Colonic mucosa (tissue), 4 donors: ENCODE measurements at regions not wholly inside any gene's neighbourhood (a gene's known extent, or its start where the extent isn't known, plus 50 kb on each side); places are given as distances from the start of the nearest gene placed in this dataset.

Experiments used
- DNase-seq: peaks from one replicate; pipeline ENCODE4 v3.0.0-alpha.2; 2020
- H3K27ac ChIP-seq: fragments of 200-600 bp; one replicate; pipeline ENCODE4 v1.8.0; 2021
- H3K27me3 ChIP-seq: fragments of 200-600 bp; one replicate; pipeline ENCODE4 v1.8.0; 2021
- H3K36me3 ChIP-seq: fragments of 200-600 bp; one replicate; pipeline ENCODE4 v1.8.0; 2021
- H3K4me1 ChIP-seq: fragments of 200-600 bp; one replicate; pipeline ENCODE4 v1.8.0; 2021; ENCODE audit warnings: mild to moderate bottlenecking
- H3K4me3 ChIP-seq: fragments of 200-600 bp; one replicate; pipeline ENCODE4 v1.8.0; 2021
- H3K9ac ChIP-seq, 2 donors: one replicate each; pipeline ENCODE4 v1.7.0; 2013; ENCODE audit warnings: control low read depth in 2 of 2, low read depth in 2 of 2, low read length in 2 of 2
- H3K9me3 ChIP-seq: fragments of 200-600 bp; one replicate; pipeline ENCODE4 v1.8.0; 2021
- CTCF ChIP-seq: fragments of 200-600 bp; IDR thresholded peaks from one replicate; pipeline ENCODE4 v1.8.0; 2022; ENCODE audit warnings: antibody characterized with exemption, mild to moderate bottlenecking
- intact Hi-C: fragments of 100-400 bp; cut with DNase I; formaldehyde crosslinking; loops from one replicate; pipeline ENCODE4 v1.14.1; 2022
- donor health status: healthy.
- donor health status: DM: no; HTN: no; CAD: no.
- donor health status: DM: no; HTN: no; CAD: no.

DNA sequence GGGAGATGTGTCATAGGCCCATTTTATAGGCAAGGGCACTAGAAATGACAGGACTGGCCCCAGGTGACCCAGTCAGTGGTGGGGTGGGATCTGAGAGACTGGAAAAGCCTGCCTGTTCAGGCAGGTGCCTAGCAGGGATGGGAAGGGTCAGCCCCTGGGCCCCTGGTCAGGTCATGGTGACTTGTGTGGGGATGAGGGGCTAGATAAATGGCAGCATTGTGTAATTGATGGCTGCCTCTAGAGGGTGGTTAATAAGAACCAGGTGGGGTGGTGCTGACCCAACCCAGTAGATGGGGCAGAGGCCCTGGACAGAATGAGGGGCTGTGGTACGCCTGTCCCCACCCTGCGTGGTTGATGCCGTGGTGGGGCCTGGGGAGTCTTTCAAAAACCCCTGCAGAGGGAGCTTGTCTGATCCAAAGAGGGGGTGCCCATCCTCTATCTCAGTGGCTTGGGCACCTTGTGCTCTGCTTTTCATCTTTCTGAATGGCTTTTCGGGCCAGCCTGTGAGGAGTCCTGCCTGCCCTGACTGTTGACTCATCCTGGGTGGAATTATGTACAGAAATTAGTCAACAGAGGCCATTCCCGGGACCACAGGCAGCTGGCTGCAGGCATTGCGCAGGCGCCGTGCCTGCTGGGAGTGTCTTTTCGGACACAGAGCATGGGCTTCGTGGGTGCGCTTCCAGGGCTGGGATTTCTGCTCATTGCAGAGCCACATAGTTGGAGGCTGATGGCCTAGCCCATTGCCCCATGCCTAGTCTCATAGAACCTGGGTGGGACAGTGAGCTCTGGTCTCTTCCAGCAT is 93.6 kb upstream of the PITX1 start:
- intact Hi-C loops = no loop called here
- peak overlapping the region; percentile 57 for H3K27ac ChIP-seq

GRCh38 chr5:135126688-135127438 is 92.8 kb upstream of the PITX1 start:
- no peak for TF ChIP-seq CTCF
- H3K4me1 ChIP-seq = no peaks in the 10 kb centered on the region
- no peak overlapping the region for H3K4me3 ChIP-seq
- no peak overlapping the region for H3K9ac ChIP-seq
- H3K9me3 ChIP-seq = no peaks in the 10 kb centered on the region
- no peaks in the 10 kb centered on the region for H3K36me3 ChIP-seq
- DNase-seq = peak; percentile 77
- intact Hi-C loops = no loop called here
- H3K27ac ChIP-seq = no peak overlapping the region
- no peaks in the 10 kb centered on the region for H3K27me3 ChIP-seq

More for the DNA sequence above, 93.6 kb upstream of the PITX1 start:
- Histone ChIP-seq H3K9me3 (no peaks in the 10 kb centered on the region), H3K4me3 (no peak overlapping the region), H3K4me1 (no peaks in the 10 kb centered on the region), H3K9ac (no peak overlapping the region), H3K27me3 (no peaks in the 10 kb centered on the region), H3K36me3 (no peaks in the 10 kb centered on the region)
- DNase-seq = peak; percentile 82
- TF ChIP-seq CTCF = no peak

DNA sequence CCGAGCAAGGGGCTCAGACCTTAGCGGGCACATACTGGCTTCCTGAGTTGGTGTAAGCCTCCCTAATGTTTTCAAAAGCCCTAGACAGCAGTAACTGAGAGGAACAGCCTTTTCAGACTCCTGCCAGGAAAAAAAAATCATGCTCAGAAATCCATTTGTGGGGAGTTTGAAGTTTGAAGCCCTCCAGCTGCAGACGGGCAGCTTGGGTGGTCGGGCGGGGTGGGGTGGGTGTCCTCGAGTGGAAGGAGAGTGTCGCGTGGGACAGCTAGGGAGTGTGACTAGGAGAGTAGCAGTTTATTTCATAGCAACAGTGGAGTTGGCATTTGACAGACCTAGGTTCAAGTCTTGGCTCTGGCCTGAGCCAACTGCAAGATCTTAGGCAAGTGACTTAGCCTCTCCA is 90.7 kb upstream of the PITX1 start:
- intact Hi-C loops = no loop called here
- Histone ChIP-seq H3K9me3 (no peaks in the 10 kb centered on the region), H3K4me3 (no peak overlapping the region), H3K9ac (no peak overlapping the region), H3K36me3 (no peaks in the 10 kb centered on the region), H3K4me1 (no peaks in the 10 kb centered on the region), H3K27ac (no peak overlapping the region), H3K27me3 (no peaks in the 10 kb centered on the region)
- DNase-seq = no peak
- no peak for TF ChIP-seq CTCF

DNA sequence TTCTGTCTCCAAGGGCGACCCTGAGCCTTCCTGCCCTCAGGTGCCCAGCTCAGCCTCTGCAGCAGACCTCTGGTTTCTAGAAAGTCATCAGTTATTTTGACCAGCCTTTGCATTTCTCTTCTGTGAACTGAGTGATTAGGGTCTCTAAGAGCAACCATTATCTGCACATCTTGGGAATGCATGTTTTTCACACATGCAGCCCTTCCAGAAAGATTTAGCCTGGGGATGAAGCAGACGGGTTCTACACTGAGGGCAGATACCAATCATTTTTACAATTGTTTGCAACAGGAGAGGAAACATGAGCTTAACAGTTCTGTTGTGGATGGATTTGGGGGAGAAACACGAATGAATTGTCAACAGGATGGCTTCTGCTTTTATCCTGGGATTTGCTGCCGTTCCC is 90.1 kb upstream of the PITX1 start:
- Histone ChIP-seq H3K4me1 (no peaks in the 10 kb centered on the region), H3K27ac (no peak overlapping the region), H3K9ac (no peak overlapping the region), H3K27me3 (no peaks in the 10 kb centered on the region), H3K9me3 (no peaks in the 10 kb centered on the region), H3K36me3 (no peaks in the 10 kb centered on the region), H3K4me3 (no peak overlapping the region)
- intact Hi-C loops = no loop called here
- no peak for TF ChIP-seq CTCF
- DNase-seq = no peak

- Histone ChIP-seq H3K36me3 (no peaks in the 10 kb centered on the region), H3K4me3 (no peak overlapping the region), H3K27ac (no peak overlapping the region), H3K9ac (no peak overlapping the region), H3K9me3 (no peaks in the 10 kb centered on the region), H3K27me3 (no peaks in the 10 kb centered on the region), H3K4me1 (no peaks in the 10 kb centered on the region)
- no peak for TF ChIP-seq CTCF
- no peak for DNase-seq
- intact Hi-C loops = no loop called here
Observed at GRCh38 chr5:135122797-135123196, 88.8 kb upstream of the PITX1 start.
